ENCODE measurements at regions not wholly inside any gene's neighbourhood (a gene's known extent, or its start where the extent isn't known, plus 50 kb on each side); places are given as distances from the start of the nearest gene placed in this dataset.
A peak's percentile ranks its signal among the peaks of the same experiment; 100 is the strongest.

DNA sequence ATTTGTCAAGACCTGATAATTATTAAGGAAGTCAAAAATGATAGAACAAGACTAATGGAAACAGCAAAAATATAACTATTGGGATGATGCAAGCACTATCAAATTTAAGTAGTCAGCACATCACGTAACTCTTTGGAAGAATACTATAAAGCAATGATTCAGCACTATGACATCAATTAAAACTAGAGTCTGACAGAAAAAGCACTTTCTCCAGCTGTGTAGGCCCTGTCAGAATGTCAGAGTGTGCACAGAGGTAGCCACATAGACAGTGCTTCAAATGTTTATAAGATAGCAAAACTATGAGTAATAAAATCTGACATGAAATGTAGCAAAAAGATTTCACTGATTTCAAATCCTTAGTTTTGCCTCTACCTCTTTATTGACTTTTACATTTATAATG, 1226.6 kb upstream of the ADGRL3 start:
- no peaks in the 10 kb centered on the region for H3K9me3 ChIP-seq
- no peaks in the 10 kb centered on the region for H3K27me3 ChIP-seq
- no peaks in the 10 kb centered on the region for H3K36me3 ChIP-seq
- no peak for DNase-seq
- TF ChIP-seq POLR2AphosphoS5 (IDR thresholded peaks at IDR 0.05) (no peak), EP300 (IDR thresholded peaks at IDR 0.05) (no peak)
- no peak for ATAC-seq (ENCODE audit: low FRiP score in 2 of 2)
- 76 to 77% methylated on average over 1 of the region's 1 CpG for WGBS, 2 donors
- no peak overlapping the region for H3K4me3 ChIP-seq
- no peaks in the 10 kb centered on the region for H3K4me1 ChIP-seq
- H3K27ac ChIP-seq = no peak overlapping the region

DNA sequence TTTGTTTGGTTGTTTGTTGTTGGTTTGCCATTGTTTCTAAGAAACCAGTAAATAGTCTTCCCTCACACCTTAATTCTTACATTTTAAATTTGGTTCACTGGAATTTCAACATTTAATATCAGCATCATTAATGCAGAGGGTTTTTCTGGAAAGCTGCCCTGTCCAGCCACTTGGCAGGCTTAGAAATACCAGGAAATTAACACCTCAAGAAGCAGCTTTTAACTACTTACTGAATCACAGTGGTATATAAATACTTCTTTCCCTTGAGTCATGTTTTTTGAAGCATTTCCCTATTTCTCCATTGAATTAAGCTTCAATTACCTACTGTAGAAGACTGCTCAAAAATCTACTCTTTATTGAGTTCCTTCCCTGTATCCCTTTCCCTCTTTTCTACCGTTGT, 1221.1 kb upstream of the ADGRL3 start:
- WGBS, 2 donors = 35 to 71% methylated on average over 1 of the region's 1 CpG
- DNase-seq (peak in 1 of 2 donors; percentile 49), ATAC-seq (ENCODE audit: low FRiP score in 2 of 2) (no peak)
- Histone ChIP-seq H3K36me3 (no peaks in the 10 kb centered on the region), H3K9me3 (no peaks in the 10 kb centered on the region), H3K27ac (no peak overlapping the region), H3K4me1 (no peaks in the 10 kb centered on the region), H3K27me3 (no peaks in the 10 kb centered on the region), H3K4me3 (no peak overlapping the region)
- TF ChIP-seq, protein P1, sequence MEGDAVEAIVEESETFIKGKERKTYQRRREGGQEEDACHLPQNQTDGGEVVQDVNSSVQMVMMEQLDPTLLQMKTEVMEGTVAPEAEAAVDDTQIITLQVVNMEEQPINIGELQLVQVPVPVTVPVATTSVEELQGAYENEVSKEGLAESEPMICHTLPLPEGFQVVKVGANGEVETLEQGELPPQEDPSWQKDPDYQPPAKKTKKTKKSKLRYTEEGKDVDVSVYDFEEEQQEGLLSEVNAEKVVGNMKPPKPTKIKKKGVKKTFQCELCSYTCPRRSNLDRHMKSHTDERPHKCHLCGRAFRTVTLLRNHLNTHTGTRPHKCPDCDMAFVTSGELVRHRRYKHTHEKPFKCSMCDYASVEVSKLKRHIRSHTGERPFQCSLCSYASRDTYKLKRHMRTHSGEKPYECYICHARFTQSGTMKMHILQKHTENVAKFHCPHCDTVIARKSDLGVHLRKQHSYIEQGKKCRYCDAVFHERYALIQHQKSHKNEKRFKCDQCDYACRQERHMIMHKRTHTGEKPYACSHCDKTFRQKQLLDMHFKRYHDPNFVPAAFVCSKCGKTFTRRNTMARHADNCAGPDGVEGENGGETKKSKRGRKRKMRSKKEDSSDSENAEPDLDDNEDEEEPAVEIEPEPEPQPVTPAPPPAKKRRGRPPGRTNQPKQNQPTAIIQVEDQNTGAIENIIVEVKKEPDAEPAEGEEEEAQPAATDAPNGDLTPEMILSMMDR (IDR thresholded peaks at IDR 0.05) = no peak
- TF ChIP-seq EP300 (IDR thresholded peaks at IDR 0.05) = no peak
- no peak for TF ChIP-seq POLR2A (IDR thresholded peaks at IDR 0.05)
- no peak for TF ChIP-seq POLR2AphosphoS5 (IDR thresholded peaks at IDR 0.05)

DNA sequence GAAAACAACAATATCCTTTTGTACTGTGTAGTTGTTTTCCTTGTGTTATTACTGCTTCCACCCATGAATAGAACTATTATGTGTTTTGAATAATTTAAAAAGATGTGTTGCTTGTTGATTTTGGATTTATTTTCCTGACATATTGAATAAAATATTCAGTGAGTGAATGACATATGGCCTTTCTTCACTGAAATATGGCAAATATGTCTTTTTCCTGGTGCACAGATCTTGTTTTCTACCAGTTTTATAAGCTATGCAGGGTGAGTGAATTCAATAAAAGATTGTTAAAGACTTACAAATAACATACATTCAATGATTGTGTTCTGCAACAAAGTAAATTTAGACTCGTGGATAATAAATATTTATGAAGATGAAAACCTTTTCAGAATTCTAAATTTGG, 1216.3 kb upstream of the ADGRL3 start:
- DNase-seq (no peak), ATAC-seq (ENCODE audit: low FRiP score in 2 of 2) (no peak)
- 56 to 72% methylated on average over 1 of the region's 1 CpG for WGBS, 2 donors
- no peaks in the 10 kb centered on the region for H3K9me3 ChIP-seq
- TF ChIP-seq POLR2A (IDR thresholded peaks at IDR 0.05) = no peak
- TF ChIP-seq, protein P1 (IDR thresholded peaks at IDR 0.05) = no peak
- no peak for TF ChIP-seq POLR2AphosphoS5 (IDR thresholded peaks at IDR 0.05)
- TF ChIP-seq EP300 (IDR thresholded peaks at IDR 0.05) = no peak
- no peak overlapping the region for H3K27ac ChIP-seq
- H3K27me3 ChIP-seq = no peaks in the 10 kb centered on the region
- H3K4me1 ChIP-seq = no peaks in the 10 kb centered on the region
- no peak overlapping the region for H3K4me3 ChIP-seq
- H3K36me3 ChIP-seq = no peaks in the 10 kb centered on the region

DNA sequence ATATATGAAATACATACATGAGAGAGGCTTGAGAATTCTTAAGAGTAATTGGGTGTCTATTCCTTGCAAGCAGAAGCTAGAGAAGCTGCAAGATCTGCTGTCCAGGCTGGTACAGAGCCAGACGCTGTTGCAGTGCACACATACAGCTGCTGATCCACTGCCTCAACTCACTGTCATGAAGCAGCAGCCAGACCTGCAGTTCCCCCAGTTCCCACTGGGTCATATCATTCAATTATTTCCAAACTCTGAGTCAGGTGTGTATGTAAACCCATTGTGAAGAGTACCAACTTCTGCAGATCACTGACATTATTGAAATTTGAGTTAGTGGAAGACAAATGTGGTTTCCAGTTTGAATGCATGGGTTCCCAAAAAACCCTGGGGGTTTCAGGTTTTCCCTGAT, 1212.8 kb upstream of the ADGRL3 start:
- H3K4me3 ChIP-seq = no peak overlapping the region
- H3K9me3 ChIP-seq = no peaks in the 10 kb centered on the region
- H3K36me3 ChIP-seq = no peaks in the 10 kb centered on the region
- no peak overlapping the region for H3K27ac ChIP-seq
- WGBS, 2 donors = 85 to 93% methylated on average over 1 of the region's 1 CpG
- no peak for TF ChIP-seq EP300 (IDR thresholded peaks at IDR 0.05)
- no peak for TF ChIP-seq POLR2AphosphoS5 (IDR thresholded peaks at IDR 0.05)
- TF ChIP-seq, protein P1 (IDR thresholded peaks at IDR 0.05) = no peak
- TF ChIP-seq POLR2A (IDR thresholded peaks at IDR 0.05) = no peak
- DNase-seq = no peak
- no peak for ATAC-seq (ENCODE audit: low FRiP score in 2 of 2)
- H3K27me3 ChIP-seq = no peaks in the 10 kb centered on the region
- no peaks in the 10 kb centered on the region for H3K4me1 ChIP-seq

DNA sequence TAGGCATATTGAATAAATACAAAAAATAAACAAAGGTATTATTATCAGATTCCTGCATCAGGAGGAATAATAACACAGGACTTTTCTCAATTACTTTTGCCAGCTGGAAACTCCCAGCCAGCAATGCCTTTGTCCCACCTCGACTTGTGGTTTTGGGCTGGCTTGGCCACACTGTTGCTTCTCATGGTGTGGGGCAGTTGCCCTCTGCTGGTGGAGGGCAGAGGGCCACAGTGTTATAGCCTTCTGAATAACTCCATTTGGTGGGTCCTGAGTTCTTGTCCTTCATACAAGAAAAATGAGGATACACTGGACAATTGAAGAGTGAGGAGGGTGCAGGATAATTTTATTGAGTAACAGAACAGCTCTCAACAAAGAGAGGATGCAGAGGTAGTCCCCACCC, 1206.0 kb upstream of the ADGRL3 start:
- no peak for DNase-seq
- Histone ChIP-seq H3K9me3 (peaks cover 0 to 14% (median 3%) of the 10 kb centered on the region in 4 donors), H3K4me3 (no peak overlapping the region), H3K27me3 (no peaks in the 10 kb centered on the region), H3K36me3 (no peaks in the 10 kb centered on the region), H3K27ac (no peak overlapping the region), H3K4me1 (no peaks in the 10 kb centered on the region)
- 63 to 71% methylated on average over 1 of the region's 1 CpG for WGBS, 2 donors
- ATAC-seq (ENCODE audit: low FRiP score in 2 of 2) = no peak
- TF ChIP-seq POLR2A (IDR thresholded peaks at IDR 0.05) (no peak), POLR2AphosphoS5 (IDR thresholded peaks at IDR 0.05) (no peak), EP300 (IDR thresholded peaks at IDR 0.05) (no peak)
- TF ChIP-seq, protein P1 (IDR thresholded peaks at IDR 0.05) = no peak

All from upper lobe of left lung (tissue), 6 donors.